Activated T-helper 1 cell treated with Interleukin-2 at 50 U/mL for 16 hours (primary cell): ENCODE measurements at regions not wholly inside any gene's neighbourhood (a gene's known extent, or its start where the extent isn't known, plus 50 kb on each side); places are given as distances from the start of the nearest gene placed in this dataset.
"Not testable (repeated sequence)": the region's sequence is repeated elsewhere in the genome, so short reads cannot be mapped to it uniquely, and the experiment has no call there.

Experiments used
- DNase-seq: peaks from one replicate; pipeline ENCODE4 v3.0.0-alpha.2; 2020; ENCODE audit warnings: low read depth

DNA sequence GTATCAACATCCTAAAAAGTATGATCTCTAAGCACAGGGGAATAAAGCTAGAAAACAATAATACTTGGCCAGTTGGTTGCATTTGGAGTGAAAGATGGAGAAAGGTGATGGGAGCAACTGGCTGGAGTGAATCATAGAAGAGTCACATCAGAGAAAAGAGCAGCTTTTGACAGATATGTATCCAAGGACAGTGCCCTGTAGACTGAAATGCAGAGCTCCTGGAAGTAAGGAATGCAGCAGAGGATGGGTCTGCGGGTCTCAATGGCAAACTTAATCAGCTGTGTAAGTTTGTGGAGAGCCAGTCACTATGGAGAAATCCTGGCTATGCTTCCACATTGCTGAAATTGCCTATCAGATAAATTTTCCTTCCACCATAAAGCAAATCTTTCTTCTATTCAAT, 218.1 kb upstream of the PRNP start:
- DNase-seq = no peak

DNA sequence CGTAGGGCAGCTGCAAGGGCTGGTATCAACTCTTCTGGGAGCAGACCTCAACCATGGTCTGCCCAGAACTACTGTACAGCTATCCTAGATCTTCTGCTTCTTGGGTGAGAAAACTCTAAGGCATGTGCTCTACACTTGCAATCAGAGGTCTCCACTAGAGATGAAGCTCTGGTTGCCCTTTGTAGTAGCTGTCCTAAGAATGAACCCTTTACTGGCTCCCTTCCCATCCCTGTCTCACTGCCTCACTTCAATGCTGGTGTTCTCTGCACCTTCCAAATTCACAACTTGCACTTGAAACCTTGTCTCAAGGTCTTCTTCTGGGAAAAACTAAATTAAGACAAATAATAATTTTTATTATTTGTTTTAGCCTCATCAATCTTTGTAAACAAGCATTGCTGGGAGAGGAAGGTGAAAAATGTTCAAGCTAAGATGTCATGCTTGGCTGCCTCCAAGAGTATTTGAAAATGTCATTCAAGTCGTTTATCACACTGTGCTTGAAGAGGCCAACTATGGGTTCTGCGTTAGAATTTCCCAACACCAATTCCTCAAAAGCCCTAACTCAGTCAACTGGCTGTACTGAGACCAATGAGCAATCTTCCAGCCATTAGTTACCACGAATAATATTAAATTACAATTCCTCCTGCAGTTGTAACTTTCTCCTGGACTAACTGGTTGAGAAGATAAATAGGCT, 216.9 kb upstream of the ADRA1D start:
- DNase-seq = no peak

DNA sequence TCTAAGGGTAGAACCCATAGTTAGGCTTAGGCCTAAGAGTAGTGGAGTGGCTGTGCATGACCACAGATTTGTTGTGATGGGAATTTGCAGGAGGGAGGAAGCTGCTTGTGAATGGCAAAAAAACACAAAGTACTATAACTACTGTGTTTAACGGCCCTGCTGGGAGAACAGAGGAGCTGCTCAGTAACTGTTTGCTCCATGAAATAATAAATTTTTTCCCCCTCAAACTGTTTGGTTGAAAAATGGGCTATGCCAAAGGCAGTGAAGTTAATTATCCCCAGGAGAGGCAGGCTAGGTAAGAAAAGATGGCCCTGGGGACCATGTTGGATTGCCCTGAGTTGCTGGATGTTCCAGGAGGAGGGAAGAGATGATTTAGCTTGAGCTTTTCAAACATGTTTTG, 216.1 kb upstream of the ADRA1D start:
- no peak for DNase-seq

DNA sequence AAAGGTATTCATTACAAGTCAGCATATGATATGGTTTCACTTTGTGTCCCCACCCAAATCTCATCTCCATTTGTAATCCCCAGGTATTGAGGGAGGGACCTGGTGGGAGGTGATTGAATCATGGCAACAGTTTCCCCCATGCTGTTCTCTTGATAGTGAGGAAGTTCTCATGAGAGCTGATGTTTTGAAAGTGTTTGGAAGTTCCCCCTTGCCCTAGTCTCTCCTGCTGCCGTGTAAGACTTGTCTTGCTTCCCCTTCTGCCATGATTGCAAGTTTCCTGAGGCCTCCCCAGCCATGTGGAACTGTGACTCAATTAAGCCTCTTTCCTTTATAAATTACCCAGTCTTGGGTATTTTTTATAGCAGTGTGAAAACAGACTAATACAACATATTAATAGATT, 213.7 kb upstream of the ADRA1D start:
- not testable (repeated sequence) for DNase-seq

DNA sequence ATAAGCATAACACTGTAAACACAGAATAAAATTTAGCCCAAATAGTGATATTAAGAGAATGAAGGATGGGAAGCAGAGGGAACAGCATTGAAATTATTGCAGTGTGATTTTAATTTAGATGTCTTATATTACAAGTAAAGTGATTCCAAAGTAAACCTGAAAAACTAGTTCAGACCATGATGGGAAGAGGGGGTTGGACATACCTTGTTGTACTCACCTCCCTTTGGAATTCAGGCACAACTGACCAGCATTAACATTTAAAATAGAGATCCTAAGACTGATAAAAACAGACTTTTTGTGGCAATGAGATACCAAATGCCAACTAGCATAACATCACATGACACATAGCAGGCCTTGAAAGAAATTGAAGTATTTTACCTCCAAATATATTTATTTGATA, 210.0 kb upstream of the ADRA1D start:
- DNase-seq = no peak

DNA sequence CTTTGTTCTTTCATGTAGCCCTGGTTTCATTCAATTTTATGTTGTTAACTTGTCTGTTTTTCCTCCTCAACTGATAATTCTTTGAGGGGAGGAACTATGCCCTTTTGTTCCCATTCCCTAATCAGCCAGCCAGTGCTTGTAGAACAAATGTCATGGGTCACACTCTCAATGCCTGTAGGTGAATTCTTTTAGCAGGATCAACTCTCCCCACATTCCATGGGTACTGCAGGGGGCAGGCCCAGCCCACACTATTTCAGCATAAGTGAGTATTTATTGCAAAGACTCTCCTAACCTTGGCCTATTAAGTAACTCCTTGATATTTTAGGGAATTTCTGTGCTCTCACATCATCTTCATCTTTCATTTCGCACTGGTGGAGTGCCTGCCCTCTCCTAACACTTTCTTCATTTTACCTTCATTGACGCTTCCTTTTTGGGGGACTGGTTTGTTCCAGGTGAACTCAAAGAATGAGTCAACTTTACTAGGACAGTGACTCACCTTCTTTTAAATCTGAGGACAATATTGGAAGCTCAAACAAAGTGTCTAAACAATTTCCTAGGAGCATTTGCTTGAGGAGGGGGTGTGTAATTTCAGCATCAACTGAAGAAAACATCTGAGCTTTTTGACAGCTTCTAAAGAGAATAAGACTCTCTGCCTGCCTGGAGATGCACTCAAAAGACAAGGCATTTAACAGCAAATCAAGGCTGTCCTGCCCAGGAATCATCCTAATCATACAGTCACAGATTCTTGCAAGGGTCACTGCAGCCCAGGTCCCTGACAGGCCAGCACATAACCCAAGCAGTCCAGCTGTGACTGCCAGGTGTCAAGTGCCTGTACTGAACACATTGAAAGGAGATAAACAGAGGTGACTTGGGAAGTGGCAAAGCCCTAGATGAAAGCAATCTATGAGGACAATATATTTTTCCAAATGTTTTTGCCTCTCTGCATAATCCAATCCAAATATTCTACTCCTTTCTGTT, 208.8 kb upstream of the ADRA1D start:
- DNase-seq = no peak

DNA sequence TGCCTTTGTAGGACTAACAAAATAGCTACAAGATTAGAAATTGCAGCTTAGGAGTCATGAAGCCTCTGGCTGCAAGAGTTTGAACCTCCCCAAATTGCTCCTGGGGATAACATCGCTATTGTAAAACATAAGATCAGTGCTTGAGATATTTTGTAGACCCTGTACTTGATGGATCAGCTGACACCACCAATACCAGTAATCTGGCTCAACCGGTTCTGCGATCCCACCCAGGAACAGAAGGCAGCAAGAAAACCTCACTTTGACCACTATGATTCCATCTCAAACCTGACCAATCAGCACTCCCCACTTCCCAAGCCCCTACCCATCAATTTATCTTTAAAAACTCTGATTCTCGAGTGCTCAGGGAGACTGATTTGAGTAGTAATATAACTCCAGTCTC, 206.9 kb upstream of the ADRA1D start:
- DNase-seq = no peak

DNA sequence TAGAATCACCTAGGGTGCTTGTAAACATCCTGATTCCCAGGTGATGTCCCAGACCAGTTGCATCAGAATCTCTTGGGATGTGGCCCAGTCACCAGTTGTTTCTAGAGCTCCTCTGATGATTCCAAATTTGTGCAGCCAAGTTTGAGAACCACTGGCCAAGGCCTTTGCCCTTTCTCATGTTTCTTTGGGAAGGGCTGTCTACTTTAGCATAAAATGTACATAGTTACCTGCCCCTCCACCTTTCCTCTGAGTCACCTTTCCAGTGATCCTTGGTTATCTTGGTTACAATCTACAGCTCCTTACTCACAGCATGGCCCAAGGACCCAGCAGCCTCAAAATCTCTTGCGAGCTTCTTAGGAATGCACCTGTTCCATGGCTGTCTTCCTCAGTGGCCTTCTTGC, 206.2 kb upstream of the ADRA1D start:
- DNase-seq = no peak

DNA sequence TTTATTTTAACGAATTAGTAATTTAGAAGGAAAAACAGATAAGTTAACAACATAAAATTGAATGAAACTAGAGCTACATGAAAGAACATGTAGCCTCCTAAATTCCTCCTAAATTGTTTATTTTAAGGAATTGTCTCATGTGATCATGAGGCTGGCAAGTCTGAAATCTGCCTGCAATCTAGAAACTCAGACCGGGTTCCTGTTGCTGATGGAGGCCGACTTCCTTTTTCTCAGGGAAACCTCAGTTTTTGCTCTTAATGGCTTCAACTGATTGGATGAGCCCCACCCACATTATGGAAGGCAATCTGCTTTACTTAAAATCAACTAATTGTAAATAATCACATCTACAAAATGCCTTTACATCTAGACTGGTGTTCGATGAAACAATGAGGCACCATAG, 205.0 kb upstream of the ADRA1D start:
- no peak for DNase-seq

DNA sequence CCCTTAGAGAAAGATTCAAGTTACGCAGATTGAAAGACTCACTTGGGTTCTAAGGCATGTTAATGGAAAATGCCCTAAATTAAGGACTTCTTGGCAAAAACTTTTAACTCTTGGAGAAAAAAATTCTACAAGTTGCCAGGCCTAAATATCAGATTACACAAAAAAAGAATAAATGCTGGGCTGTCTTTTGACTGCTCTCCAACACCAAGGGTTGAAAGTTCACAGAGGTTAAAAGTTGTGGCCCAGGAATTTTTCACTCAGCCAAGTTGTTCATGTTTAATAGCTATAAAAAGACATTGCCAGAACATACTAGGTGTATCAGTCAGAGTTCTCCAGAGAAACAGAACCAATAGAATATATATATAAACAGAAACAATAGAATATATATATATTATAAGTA, 204.3 kb upstream of the ADRA1D start:
- no peak for DNase-seq

DNA sequence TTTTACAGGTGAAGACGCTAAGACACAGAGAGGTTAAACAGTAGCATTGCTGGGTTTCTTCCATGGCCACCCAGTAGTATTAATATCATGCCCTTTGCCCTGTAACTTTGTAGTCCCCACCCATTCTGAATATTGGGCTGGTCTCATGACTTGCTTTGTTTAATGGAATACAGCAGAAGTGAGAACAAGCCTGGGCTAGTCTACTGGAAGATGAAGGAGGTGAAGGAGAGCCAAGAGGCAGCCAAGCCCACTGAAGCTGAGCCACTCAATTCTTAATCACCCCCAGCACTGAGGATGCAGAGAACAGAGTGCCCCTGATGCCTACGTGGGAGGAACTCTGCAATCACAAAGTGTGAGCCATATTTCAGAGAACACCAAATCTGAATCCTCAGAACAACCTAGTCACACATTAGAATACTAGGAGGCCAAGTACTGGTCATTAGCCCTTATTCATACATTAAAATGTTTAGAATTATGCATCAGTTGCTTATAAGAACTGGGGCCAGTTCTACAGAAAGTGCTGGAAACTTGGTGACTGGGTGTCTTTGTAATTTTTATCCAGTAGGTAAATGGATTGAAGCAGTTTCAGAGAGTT, 202.5 kb upstream of the ADRA1D start:
- no peak for DNase-seq

DNA sequence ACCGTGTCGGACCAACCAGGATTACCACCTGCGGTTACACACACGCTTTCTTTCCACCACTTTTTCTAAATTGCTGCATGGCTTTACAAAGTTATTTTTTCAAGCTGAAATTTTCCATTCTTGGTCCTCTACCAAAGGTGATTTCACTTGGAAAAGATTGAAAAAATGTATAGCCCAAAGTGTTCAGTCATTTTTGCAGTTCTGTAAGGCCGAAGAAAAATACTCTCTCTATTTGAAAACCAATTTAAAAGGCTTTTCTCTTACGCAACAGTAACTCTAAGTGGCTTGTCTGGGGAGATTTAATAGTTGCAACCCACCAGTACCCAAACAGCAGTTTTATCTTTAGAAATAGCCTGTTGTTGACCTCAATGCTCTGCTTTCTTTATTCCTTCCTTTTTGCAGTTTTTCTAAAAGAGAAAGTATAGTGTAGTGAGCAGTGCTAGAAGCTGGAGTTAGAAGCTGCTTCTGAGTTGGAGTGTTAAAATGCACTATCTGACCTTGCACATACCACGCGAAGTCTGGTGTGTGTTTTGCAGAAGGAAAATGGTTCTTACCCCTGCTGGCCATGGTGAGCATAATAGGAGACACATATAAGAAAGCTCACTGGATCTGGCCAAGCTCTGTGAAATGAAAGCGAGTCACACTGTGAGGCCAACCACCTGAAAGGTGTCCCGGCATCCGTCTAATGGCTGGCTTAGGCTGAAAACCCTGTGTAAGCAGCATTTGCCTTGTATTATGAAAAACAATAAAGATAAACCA, 201.0 kb upstream of the ADRA1D start:
- DNase-seq = no peak

DNA sequence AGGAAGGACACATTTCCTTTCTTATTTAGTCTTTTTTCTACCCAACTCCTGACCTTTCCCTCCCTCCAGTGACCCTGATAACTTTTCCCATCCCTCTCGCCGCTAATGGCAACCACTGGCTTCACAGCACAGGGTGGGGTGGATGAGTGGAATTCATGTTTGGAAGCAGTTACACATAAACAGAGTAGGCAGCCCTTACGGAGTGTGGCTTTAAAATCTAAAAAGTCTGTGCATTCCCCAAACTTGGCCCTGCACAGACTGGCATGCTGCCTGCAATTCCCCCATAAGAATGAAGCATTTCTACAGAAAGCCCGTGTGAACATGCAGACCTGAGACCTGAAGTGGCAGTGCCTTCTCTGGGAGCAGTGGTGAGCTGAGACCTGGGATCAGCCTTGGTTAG, 196.7 kb upstream of the ADRA1D start:
- DNase-seq = no peak

DNA sequence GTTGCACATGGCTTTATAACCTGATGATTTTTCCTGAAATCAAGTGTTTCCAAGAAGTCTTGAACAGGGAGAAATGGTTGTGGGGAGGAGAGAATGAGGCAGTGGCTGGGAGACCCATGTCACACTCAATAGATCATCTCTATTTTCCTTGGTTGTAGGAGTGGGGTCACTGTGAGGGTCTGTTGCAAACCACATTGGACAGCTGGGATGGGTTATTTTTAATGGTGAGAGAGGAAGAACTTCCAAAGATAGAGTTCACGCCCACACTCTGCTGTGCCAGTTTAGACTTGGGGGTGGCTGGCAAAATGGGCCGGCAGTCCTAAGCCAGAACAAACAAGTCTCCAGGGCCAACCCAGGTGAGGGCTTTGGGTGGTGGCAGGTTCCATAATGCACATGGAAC, 196.2 kb upstream of the ADRA1D start:
- no peak for DNase-seq

DNA sequence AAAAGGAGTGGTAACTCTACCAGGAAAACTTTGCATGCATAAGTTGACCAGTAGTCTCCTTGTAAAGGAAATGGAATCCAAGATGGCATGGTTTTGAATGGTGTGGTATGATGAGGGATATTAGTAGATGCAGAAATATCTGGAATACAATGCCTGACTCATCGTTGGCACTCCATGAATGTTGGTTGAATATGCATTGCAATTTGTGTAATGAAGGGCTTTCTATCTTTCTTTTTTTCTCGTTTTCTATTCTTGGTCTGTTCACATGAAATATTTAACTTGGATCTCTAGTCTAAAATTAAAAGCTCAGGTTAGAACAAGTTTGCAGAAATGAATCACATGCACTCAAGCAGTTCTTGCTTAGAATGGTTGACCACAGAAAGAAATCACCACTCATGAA, 195.3 kb upstream of the ADRA1D start:
- no peak for DNase-seq

DNA sequence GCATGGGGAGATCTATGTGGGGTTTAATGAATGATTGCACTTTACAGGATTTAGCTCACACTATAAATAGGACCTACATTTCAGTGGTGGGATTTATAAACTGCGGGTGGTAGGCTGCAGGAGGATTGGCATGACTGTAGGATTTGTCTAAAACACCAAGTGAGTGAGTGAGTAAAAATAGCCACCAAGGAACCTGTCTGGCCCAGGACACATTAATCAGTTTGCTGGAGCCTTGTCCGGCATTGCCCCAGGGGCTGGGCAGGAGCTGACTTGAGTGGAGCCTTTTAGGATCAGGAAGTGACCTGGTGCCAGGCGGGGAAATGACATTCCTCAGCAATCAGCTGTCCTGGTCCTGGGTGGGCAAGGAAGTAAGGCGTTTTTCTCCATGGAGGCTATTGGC, 193.9 kb upstream of the ADRA1D start:
- DNase-seq = no peak

DNA sequence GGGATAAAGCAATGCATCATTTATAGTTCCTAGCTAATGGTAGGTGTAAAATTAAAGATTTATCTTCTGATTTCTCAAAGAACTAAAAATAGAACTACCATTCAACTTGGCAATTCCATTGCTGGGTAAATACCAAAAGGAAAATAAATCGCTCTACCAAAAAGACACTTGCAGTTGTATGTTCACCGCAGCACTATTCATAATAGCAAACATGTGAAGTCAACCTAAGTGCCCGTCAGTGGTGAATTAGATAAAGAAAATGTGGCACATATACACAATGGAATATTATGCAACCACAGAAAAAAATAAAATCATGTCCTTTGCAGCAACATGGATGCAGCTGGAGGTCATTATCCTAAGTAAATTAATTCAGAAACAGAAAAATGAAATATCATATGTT, 192.8 kb upstream of the ADRA1D start:
- no peak for DNase-seq

DNA sequence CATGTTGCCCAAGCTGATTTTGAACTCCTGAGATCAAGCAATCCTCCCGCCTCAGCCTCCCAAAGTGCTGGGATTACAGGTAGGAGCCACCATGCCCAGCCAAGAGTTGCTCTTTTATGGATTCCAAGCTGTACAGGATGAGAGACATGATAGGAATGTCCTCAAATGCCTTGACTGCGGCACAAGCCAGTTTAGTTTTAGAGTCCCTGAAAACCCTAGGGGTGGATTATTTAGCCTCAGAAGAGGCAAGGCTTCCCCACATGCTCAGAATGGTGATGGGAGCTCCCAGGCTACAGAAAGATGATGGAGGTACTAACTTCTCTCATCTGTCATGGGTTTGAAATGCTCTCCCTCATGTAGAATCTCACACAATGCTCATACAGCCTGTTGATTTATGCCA, 192.1 kb upstream of the ADRA1D start:
- DNase-seq = no peak

DNA sequence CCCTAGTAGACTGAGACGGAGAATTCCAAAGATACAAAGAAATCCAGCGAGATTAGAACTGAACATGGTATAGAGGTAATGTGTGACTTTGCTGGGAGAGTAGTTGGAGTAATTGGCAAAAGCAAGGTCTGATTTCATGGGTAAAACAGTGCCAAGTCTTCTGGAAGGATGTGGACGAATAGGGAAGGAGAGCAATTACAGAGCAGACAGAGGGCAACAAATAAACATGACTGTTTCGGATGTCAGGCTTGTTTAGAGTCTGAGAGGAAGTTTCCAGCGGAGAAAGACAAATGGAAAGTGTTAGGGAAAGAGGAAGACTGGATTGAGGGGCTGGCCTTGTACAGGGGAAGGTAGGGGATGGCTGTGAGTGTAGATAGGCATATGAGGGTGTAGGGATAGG, 190.4 kb upstream of the ADRA1D start:
- DNase-seq = no peak

DNA sequence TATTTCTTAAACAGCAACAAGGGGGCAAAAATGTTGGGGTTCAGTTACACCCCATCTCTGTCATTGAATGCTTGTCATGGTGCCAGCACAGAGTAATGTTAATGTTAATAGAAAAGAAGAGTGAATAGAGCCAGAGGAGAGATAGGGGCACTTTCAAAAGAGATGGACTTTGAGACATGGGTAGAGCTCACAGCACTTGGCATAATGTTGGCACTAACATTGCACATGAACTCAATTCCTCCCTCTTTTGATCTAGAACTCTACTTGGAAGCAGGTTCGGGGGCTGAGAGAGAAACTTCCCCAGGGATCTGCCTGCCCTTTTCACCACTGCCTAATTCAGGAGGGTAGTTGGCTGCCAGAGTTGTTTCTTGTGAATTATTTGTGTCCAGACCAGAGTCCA, 188.0 kb upstream of the ADRA1D start:
- no peak for DNase-seq

DNA sequence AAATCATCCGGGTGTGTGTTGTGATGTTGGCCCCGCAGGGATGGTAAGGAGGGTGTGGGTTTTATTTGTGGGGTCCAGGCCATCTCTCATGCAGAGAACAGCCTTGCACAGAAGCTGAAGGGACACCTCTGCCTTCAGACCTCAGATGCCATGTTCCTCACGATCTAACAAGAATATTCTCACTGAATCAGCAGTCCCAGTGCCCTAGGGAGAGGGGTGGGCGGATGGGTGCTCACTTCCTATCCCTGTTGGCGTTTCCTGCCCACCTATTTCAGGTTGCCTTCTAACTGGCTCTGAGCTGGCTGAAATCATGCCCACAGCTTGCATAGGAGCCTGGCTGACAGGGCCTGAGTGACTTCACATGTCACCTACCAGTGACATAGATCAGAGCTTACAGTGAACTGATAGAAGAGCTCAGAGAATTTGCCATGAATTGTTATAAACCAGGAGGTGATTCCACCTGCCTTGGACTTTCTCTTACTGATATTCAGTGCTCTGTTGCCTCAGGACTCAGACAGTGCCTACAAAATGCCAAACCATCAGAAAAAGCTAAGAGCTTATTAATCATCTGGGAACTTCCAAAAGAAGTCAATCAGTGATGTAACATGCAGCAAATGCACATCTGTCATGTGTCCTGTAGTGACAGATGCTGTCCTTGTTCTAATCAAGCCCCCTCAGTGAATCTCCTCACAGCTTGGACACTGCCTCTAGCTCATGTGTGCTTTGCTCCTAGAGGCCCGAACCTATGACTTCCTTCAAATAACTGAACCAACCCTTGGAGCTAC, 186.8 kb upstream of the ADRA1D start:
- no peak for DNase-seq

DNA sequence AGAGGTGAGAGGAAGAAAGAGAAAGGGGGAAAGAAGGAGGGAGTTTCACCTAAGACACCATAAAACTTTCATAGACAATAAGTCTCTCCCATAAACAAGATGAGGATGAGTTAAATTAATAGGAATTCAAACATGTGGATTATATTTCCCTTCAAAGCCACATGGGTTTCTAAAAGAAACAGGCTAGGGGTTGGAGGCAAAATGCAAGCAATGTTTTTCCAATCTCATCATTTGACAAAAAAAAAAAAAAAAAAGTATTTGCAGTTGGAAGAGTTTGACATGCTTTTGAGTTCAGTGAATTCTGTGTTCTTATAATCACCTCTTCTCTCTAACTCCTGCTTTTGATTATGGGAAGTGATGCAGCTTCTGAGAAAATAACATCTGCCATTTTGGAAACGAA, 186.1 kb upstream of the ADRA1D start:
- DNase-seq = no peak
